HG02852 (cell line): ENCODE measurements at regions not wholly inside any gene's neighbourhood (a gene's known extent, or its start where the extent isn't known, plus 50 kb on each side); places are given as distances from the start of the nearest gene placed in this dataset.

Experiments used
- ATAC-seq: cut with Tn5 transposase; IDR thresholded peaks from one replicate; pipeline ENCODE4 v1.9.1; 2021; ENCODE audit warnings: mild to moderate bottlenecking, moderate library complexity; ENCODE audit not compliant: unreplicated experiment

DNA sequence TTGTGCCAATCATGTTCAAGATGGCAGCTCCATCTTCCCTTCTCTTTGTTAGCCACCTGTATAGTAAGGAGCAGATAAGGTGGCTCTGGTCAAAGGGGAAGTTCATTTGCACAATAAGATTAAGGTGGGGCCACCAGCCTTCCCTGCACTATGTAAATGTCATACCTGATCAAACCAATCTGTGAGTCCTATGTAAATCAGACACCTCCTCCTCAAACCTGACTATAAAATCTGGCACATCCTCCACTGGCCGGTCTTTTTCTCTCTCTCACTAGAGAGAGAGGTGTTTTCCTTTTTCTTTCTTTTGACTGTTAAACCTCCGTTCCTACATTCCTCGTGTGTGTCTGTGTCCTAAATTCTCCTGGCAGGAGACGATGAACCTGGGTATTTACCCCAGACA lies 572.5 kb upstream of the AADAT start:
- ATAC-seq: no peak

DNA sequence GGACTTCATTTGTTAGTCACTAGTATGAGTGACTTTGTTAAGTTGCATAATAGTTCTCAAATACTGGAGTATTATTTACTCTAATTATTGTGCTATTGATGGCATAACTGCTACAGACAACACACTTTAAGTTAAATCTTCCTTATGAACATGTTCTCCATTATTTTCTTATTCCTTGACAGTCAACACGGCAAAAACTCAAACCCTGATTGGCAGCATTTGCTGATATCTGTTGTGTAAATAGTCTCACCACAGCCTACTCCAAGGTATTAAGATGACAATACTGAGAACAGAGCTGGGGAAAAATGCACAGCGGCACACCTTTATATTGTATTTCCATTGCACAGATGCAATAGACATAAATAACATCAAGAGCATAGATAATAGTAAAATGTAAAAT lies 568.0 kb upstream of the AADAT start:
- no peak for ATAC-seq

DNA sequence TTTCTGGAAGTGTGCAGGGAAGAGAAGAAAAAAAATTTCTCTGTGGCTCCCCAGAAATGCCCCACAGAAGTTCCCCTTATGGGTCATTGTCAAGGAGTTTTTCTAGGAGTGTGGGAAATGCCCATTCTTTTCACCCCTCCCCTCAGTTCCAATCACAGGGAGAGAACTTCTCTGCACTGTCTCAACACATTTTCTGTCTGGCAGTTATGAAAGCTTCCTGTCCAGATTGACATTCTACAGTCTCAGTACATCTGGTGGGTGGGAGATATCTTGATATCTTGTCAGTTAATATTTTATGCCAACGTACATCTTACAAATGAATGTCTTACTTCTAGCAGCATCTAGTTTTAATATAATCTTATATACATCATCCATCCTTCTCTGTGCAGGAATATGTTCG lies 566.8 kb upstream of the AADAT start:
- ATAC-seq: no peak

DNA sequence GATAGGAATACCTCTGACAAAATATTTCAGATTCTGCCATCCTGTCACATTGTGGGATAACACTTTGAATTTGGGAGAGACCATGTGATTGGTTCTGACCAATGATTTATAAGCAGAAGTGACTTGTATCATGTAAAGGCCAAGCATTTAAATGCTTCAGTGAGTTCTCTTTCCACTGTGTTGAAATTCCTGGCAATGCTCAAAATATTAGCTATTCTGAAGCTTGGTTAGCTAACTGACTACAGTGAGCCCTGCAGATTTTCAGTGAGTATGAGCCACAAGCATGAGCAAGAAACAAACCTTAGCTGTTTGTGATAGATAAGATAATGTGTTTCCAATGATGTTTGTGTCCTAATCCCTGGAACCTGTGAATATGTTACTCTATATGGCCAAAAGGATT lies 562.8 kb upstream of the AADAT start:
- no peak for ATAC-seq

DNA sequence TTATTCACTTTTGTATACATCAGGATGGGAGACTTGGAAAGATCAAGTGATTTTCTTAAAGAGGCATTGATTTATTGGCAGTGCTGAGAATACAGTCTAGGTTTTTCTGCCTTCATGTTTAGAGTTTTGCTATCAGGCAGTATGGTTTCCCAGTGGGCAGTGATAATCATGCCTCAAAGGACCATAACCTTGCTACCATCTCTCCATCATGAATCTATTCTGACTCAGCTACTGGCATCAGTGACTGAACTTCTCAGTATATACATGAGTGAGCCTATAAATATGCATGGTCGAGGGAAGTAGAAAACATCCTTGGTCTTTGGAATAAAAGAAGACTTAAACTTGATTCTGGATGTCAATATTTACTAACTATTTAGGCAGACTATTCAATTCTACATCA lies 562.0 kb upstream of the AADAT start:
- ATAC-seq: no peak

DNA sequence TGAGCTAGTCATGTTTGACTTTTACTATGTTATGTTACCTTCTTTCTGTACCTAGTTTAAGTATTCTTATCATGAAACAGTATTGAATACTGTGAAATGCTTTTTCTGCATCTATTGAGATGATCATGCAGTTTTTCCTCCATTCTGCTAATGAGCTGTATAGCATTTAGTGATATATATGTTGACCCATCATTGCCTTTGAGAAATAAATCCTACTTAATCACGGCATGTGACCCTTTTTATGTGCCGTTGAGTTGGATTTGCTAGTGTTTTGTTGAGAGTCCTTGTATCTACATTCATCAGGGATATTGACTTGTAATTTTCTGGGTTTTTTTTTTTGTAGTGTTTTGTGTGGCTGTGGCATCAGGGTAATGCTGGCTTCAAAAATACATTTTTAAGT lies 537.7 kb upstream of the AADAT start:
- no peak for ATAC-seq

DNA sequence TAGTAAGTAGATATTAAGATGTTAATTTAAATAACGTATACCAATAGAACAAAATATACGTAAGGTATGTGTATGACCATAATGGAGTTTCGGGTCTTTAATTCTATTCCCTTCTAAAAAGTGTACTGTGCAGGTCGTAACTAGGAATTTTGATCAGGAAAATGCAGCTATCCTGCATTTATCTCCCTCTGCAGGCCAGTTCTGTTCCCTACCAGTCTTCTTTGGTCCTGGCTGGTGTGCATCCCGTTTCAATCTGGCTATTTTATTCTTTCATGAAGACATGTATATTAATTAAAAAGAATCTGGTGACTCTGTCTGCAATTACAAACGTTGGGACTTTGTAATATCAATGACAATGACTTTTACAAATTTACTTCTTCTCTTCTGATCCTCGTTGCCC lies 534.1 kb upstream of the AADAT start:
- ATAC-seq: no peak

DNA sequence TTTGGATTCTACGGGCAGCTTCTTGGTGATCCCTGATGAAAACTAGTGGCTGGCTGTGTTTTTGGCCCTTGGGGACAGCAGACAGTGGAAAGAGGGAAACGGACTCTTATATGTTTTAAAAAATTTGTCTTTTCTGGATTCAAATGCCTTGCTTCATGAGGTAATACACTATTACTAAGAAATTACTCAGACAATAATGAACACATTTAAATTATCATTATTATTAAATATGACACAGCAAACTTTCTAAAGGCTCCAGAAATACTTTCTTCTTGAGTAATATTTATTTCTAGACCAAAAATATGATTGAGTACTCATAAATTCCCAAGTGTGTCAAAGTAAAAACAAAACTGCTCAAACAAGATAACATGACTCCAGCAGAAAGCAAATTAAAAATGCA lies 520.7 kb upstream of the AADAT start:
- ATAC-seq: no peak

DNA sequence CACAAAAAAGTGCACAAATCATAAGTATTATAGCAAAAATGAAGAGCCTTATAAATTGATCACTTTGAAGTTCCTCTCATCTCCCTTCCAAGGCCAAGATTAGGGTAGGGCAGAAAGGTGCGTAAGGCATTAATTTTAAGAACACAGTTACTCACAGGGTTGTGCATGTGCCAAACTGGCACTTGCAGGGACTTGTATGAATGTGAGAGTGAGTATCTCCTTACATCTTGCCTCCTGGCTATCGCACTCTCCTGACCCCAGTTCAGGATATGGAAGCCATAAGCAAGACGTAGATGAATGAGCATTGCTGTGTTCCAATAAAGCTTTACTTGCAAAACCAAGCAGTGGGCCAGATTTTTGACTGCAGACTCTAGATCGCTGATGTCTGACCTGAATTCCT lies 510.1 kb upstream of the AADAT start:
- no peak for ATAC-seq

DNA sequence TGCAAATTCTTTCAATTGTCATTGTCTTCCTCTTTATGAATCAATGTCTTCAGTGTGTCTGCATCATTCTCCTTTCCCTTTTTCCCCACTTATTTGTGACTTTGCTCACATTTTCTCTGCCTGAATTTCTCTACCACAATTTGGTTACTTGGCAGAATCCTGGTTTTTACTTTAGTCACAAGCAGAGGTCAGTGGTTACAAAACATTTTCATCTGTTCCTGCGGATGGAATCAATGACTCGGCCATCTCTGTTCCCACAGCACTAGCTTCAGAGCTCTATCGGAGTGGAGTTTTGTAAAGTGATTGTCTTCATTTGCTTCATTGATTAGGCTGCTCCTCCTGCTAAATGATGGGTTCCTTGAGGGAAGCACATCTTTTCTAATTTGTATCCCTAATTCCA lies 501.3 kb upstream of the AADAT start:
- no peak for ATAC-seq

DNA sequence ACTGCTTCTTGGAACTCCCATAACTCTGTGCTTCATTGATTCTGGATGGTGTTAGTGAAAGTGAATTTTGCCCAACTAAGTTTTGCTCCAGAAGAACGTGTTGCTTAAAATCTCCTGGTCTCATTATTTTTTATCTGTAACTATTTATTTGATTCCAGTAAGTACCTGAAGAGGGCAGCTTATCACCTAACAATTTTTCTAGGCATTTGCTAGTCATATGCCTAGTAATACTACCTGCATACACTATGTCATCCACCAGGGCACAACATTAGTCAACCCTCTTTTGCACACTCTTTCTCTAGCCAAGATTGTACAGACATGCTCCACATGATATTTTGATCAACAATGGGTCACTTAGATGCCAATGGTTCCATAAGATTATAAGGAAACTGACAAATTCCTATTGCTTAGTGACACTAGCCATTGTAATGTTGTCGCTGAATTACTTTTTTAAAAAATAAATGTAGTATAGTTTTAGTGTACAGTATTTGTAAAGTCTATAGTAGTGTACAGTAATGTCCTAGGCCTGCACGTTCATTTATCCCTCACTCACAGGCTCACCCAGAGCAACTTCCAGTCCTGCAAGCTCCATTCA lies 499.9 kb upstream of the AADAT start:
- ATAC-seq: peak; percentile 97

DNA sequence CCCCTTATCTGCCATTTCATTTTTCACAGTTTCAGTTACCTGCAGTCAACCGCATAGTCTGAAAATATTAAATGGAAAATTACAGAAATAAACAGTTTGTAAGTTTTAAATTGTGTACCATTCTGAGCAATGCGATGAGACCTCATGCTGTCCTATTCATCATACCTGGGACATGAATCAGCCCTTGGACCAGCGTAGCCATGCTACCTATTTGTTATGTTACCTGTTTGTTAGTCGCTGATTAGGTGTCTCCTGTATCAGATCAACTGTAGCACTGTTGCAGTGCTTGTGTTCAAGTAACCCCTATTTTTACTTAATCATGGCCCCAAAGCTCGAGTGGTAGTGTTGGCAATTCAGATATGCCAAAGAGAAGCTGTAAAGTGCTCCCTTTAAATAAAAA lies 492.2 kb upstream of the AADAT start:
- no peak for ATAC-seq

DNA sequence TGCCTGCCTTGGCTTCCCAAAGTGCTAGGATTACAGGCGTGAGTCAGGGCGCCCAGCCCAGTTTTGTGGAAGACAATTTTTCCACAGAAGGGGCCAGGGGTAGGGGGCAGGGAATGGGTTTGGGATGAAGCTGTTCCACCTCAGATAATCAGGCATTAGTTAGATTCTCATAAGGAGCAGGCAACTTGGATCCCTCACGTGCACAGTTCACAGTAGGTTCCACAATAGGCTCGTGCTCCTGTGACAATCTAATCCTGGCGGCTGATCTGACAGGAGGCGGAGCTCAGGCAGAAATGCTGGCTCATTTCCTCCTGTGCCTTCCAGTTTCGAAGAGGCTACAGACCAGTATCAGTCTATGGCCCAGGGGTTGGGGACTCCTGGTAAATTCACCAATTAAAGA lies 491.6 kb upstream of the AADAT start:
- no peak for ATAC-seq

DNA sequence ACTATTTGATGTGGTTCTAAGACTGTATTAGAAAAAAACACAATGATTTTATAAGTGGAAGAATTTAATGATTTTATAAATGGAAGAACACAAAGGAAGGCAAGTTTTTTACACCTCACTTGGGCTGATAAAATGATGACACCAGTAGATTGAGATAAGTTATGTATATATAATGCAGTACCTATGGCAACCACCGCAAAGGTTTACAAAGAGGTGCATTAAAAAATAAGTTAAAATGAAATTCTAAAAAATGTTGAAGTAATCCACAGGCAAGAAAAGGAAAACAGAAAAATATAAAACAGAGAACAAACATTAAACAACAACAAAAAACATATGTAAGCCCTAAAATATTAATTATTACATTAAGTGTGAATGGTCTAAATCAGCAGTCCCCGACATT lies 490.9 kb upstream of the AADAT start:
- ATAC-seq: no peak

DNA sequence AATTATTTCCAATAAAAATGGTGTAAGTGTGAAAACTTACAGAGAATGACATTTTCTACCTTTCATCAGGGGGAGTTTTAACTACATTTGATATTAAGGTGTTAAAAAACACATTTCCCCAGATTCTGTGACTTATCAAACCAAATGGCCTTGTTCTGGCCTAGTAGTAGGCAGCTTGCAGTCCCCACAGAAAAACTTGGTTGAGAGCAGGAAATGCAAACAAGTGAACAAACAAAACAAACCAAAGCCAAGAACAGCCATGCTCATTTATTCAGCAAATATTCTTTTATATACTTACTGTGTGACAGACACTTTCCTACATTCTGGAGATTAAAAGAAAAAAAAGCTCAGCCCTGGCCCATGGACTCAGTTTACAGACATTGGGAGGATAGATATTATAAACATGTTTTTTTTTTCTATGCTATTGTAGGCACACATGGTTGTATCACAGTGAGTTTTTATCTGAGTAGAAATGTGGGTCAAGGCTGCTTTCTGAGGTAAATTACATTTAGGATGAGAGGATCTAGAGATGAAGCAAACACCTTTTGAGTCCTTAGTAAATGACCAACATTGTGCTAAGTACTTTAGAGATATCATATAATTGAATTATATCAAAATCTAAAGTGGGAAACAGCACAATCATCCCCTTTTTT lies 449.2 kb upstream of the AADAT start:
- no peak for ATAC-seq

DNA sequence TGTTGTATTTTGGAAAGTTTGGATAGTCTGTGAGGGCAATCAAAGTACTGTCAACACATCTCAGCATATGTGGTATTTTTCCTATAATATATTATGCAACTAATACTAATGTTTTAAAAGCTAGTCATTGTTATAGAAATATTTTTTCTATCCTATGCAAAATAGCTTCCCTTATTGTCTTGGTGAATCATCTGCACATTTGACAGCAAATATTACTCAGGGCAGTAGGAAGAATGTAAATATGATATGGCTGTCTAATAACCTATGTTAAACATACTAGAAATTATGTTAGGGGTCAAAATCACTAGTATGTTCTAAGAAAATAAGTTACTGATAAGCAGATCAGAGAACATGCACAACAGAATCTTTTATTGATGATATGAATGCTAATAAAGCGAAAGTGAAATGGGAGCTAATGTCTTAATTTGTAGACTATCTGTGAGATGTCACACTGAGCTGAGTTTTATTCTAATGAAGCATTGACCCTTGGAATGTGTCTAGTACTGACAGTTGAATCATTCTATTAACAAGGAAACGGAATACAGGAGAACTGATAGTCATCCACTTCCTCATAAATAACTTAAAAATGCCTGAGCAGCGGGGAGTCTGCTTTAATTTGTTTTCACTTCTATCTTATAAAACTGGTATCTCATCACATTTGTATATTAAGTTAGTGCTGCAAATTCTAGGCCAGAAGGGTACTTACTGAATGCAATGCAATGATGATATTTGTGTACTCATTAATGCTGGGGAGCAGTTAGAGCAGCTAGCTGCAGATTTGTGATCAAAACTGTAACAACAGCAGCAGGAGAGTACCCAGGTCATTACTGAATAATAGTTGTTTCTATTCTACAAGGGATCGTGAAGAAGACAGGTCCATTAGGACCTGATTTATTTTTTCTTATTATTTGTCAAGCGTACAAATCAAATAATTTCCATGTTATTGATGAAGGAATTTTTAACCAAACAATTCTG lies 440.3 kb upstream of the AADAT start:
- ATAC-seq: no peak

DNA sequence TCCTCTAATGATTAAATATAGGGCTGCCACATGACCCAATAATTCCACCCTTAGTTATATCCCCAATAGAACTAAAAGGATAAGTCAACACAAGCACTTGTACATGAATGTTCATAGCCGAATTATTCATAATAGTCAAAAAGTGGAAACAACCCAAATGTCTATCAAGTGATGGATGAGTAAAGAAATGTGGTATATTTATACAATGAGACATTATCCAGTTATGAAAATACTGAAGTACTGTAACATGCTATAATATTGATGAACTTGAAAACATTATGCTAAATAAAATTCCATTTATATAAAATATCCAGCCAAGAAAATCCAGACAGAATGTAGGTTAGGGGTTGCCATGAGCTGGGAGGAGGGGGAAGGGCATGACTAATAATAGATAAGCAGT lies 436.7 kb upstream of the AADAT start:
- ATAC-seq: no peak

DNA sequence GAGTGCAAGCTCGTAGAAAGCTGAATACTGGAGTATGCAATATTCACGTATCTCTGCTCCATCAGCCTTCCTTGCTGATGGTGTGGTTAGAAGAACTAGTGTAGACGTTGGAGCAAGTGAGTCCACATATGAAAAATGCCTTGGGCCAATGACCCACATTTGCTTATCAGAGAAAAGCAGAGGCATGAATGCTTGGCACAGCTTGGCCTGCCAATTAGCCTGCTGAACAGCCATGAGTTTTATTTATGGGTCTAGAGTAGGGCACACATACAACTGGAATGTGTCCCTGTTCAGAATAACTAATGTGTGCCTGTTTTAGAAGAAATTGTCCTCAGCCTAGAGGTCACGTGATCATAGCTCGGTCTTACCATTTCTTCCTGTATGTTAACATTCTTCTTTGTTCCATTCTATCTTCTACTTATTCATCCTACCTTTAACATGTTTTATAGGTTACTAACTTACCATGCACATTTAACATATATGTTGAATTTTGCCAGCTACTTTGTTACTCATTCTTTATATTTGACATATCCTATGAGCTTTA lies 432.7 kb upstream of the AADAT start:
- no peak for ATAC-seq

DNA sequence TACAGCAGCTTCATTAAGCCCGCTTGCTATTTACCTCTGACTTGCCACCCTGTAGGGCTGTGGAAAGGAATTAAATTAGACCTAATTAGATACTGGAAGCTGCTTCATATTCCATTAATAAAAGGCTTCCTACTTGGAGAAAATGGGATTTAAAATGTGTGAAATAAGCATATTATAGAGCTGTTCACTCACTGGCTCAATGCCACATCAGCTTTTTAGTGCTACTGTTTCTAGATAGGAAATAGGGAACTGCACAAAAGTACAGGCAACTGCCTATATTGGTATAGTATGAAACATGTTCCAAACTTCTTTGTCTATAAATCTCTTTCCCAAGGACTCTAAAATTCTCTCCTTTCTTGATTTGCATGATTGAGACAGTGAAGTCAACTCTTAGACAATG lies 407.9 kb upstream of the AADAT start:
- peak; percentile 5 for ATAC-seq

DNA sequence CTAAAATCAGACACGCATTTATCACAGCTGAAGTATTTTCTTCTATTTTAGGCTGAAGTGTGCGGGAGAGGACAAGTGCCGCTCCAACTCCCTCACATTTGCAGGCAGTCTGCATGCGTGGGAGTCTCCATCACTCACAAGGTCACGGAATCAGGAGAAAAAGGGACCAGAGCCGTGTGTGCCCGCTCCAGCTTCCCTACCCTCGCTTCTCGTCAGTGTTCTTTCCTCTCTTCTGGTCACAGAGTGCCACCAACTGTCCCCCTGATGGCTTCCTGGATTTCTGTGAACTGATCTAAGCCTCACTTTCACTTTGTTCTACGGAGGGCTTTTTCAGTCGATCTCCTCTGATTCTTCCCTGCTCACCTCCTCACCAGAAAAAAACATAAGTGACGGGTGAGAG lies 407.4 kb upstream of the AADAT start:
- ATAC-seq: peak; percentile 80

DNA sequence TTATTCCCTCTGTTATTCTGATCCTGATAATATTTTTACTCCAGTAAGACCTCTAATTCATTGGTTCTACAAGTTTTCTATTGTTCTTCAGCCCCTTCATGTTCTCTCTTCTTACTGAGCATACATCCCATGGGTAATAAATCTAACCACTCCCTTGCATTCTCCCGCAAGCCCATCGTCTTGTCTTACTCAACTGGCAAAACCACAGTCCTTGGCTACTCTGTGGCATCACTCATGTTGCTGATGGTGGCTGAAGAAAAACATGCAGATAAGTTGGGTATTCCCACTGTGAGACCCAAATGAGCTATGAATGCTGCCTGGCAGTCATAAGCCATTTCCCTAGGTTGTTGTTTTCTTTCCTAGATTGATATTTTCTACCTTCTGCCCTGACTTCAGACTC lies 402.2 kb upstream of the AADAT start:
- ATAC-seq: no peak

DNA sequence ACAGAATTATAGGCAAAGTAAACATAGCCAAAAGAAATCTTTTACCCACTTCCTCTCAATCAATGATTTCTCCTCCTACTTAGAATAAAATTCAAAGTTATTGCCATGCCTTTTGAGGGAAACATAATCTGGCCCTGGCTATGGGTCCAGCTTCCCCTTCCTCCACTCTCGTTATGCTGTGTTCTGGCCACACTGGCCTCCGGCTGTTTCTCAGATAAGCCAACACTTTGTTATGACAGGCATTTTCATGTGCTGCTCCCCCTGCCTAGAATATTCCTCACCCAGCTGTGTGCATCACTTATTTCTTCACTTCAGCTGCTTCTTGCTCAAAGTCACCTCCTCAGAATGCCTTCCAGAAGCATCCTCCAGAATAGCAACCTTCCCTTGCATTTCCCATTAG lies 386.6 kb upstream of the AADAT start:
- ATAC-seq: no peak
